GM21529 (cell line): ENCODE measurements at regions not wholly inside any gene's neighbourhood (a gene's known extent, or its start where the extent isn't known, plus 50 kb on each side); places are given as distances from the start of the nearest gene placed in this dataset.
"Not testable (repeated sequence)": the region's sequence is repeated elsewhere in the genome, so short reads cannot be mapped to it uniquely, and the experiment has no call there.

Experiments
- ATAC-seq: cut with Tn5 transposase; IDR thresholded peaks from one replicate; pipeline ENCODE4 v1.9.1; 2021; ENCODE audit not compliant: unreplicated experiment

- no peak for ATAC-seq
Measured at GRCh38 chr18:66300141-66300540, 303.7 kb downstream of the CDH19 start.

GRCh38 chr18:66280470-66280869 lies 323.4 kb downstream of the CDH19 start:
- no peak for ATAC-seq

GRCh38 chr18:66271962-66272361 lies 331.9 kb downstream of the CDH19 start:
- no peak for ATAC-seq

GRCh38 chr18:66264130-66264529 lies 339.8 kb downstream of the CDH19 start:
- ATAC-seq = no peak

- ATAC-seq = no peak
Measured at GRCh38 chr18:66254121-66254520, 349.8 kb downstream of the CDH19 start.

GRCh38 chr18:66252703-66253102 lies 351.2 kb downstream of the CDH19 start:
- no peak for ATAC-seq

GRCh38 chr18:66235206-66235605 lies 368.7 kb downstream of the CDH19 start:
- no peak for ATAC-seq

- ATAC-seq = no peak
Measured at GRCh38 chr18:66226782-66227181, 377.1 kb downstream of the CDH19 start.

- ATAC-seq = not testable (repeated sequence)
Measured at GRCh38 chr18:66223317-66223716, 380.6 kb downstream of the CDH19 start.

- ATAC-seq = no peak
Measured at GRCh38 chr18:66222174-66222573, 381.7 kb downstream of the CDH19 start.

GRCh38 chr18:66219817-66220216 lies 384.1 kb downstream of the CDH19 start:
- no peak for ATAC-seq

GRCh38 chr18:66211749-66212148 lies 392.1 kb downstream of the CDH19 start:
- ATAC-seq = no peak

- ATAC-seq = no peak
Measured at GRCh38 chr18:66210875-66211274, 393.0 kb downstream of the CDH19 start.

- ATAC-seq = no peak
Measured at GRCh38 chr18:66209656-66210055, 394.2 kb downstream of the CDH19 start.

- ATAC-seq = no peak
Measured at GRCh38 chr18:66196805-66197204, 407.1 kb downstream of the CDH19 start.

- no peak for ATAC-seq
Measured at GRCh38 chr18:66193938-66194337, 410.0 kb downstream of the CDH19 start.

- ATAC-seq = no peak
Measured at GRCh38 chr18:66193394-66193793, 410.5 kb downstream of the CDH19 start.

- ATAC-seq = no peak
Measured at GRCh38 chr18:66168685-66169235, 417.9 kb downstream of the CDH7 start.

- no peak for ATAC-seq
Measured at GRCh38 chr18:66167829-66168684, 417.2 kb downstream of the CDH7 start.

GRCh38 chr18:66160007-66160406 lies 409.2 kb downstream of the CDH7 start:
- ATAC-seq = no peak

GRCh38 chr18:66159451-66159850 lies 408.6 kb downstream of the CDH7 start:
- ATAC-seq = no peak

- no peak for ATAC-seq
Measured at GRCh38 chr18:66156946-66157687, 406.3 kb downstream of the CDH7 start.
